ENCODE measurements at regions not wholly inside any gene's neighbourhood (a gene's known extent, or its start where the extent isn't known, plus 50 kb on each side); places are given as distances from the start of the nearest gene placed in this dataset.
A peak's percentile ranks its signal among the peaks of the same experiment; 100 is the strongest.

- FAIRE-seq (no peak), ATAC-seq (no peak), DNase-seq (ENCODE audit: low spot score) (no peak)
- no TSS peak for BruUV-seq (replicated peaks)
- Histone ChIP-seq H3K4me2 (ENCODE audit: low read depth, low read length) (no peak overlapping the region), H3K27me3 (ENCODE audit: control insufficient read depth in 1 of 2, insufficient read depth in 2 of 2, low read length in 2 of 2) (peaks cover 2 to 3% of the 10 kb centered on the region in 2 experiments; a peak in 2 of 5 replicates), H3K4me1 (ENCODE audit: insufficient read depth, low read length) (peaks cover 20% of the 10 kb centered on the region), H3K79me2 (ENCODE audit: insufficient read depth, low read length) (no peaks in the 10 kb centered on the region), H3K9ac (ENCODE audit: insufficient read depth, low read depth, low read length) (no peak overlapping the region), H3K36me3 (replicated peaks in 1 of 2; ENCODE audit: control insufficient read depth in 1 of 2, insufficient read depth in 2 of 2, low read length in 2 of 2) (no peaks in the 10 kb centered on the region), H3K4me3 (replicated peaks in 1 of 3; ENCODE audit: insufficient read depth in 1 of 3, low read depth in 2 of 3, low read length in 3 of 3) (no peak overlapping the region), H2AFZ (ENCODE audit: low read length) (no peak overlapping the region), H3K27ac (ENCODE audit: extremely low read length, insufficient read depth, low read length) (no peak overlapping the region), H4K20me1 (ENCODE audit: insufficient read depth, low read length) (no peaks in the 10 kb centered on the region), H3K9me3 (ENCODE audit: low read length) (peaks cover 7% of the 10 kb centered on the region)
- intact Hi-C loops (cut with micrococcal nuclease; ENCODE audit: unreplicated experiment) (loop anchor here (5.0 kb wide), 2 partner anchors 64 to 209 kb away; no protein-coding TSS in a partner anchor), in situ Hi-C loops (cut with HindIII; ENCODE audit: extremely low pct_ligation_motif_present, low pct_unique_long_range_greater_than_20kb) (loop anchor here (5.0 kb wide), 1 partner anchor 94 kb away; no protein-coding TSS in a partner anchor)
- 63% methylated on average over 4 of the region's 4 CpGs for WGBS (ENCODE audit: low lambda C conversion rate)
- CTCF ChIA-PET (ENCODE audit: low intra/inter-chr PET ratio, low total read pairs) = interaction anchor here (1.1 to 7.5 kb wide), 3 partner anchors 94 to 346 kb away, joined by 3 to 231 read pairs (median 3); no protein-coding TSS in a partner anchor
- POLR2A ChIA-PET = interaction anchor here (1.4 kb wide), 1 partner anchor 95 kb away, joined by 4 read pairs; no protein-coding TSS in a partner anchor
- TF ChIP-seq CREB1 (IDR thresholded peaks at IDR 0.05) (peak; percentile 63), CREB1 (CRISPR knock-in tag; IDR thresholded peaks at IDR 0.05) (no peak), ZNF543 (CRISPR knock-in tag; IDR thresholded peaks at IDR 0.05) (no peak), ZBTB43 (CRISPR knock-in tag; conservative IDR thresholded peaks at IDR 0.05) (no peak), ZFX (CRISPR knock-in tag; IDR thresholded peaks at IDR 0.05; ENCODE audit: low read depth) (no peak), RELA (CRISPR knock-in tag; IDR thresholded peaks at IDR 0.05) (no peak), TRAFD1 (CRISPR knock-in tag; IDR thresholded peaks at IDR 0.05; ENCODE audit: borderline replicate concordance) (no peak), JUNB (CRISPR knock-in tag; IDR thresholded peaks at IDR 0.05; ENCODE audit: borderline replicate concordance) (no peak), PRDM4 (CRISPR knock-in tag; IDR thresholded peaks at IDR 0.05; ENCODE audit: borderline replicate concordance) (no peak), CEBPG (CRISPR knock-in tag; IDR thresholded peaks at IDR 0.05) (no peak), DR1 (CRISPR knock-in tag; IDR thresholded peaks at IDR 0.05) (no peak), DBP (CRISPR knock-in tag; IDR thresholded peaks at IDR 0.05; ENCODE audit: not compliant biosample characterization) (no peak), ATF7 (IDR thresholded peaks at IDR 0.05) (peak; percentile 90), ATF7 (CRISPR knock-in tag; IDR thresholded peaks at IDR 0.05) (no peak)
These were observed 97.3 kb upstream of the FOXA2 start for GRCh38 chr20:22681591-22682248.

All from HepG2 (cell line).